ENCODE measurements at regions not wholly inside any gene's neighbourhood (a gene's known extent, or its start where the extent isn't known, plus 50 kb on each side); places are given as distances from the start of the nearest gene placed in this dataset.

DNA sequence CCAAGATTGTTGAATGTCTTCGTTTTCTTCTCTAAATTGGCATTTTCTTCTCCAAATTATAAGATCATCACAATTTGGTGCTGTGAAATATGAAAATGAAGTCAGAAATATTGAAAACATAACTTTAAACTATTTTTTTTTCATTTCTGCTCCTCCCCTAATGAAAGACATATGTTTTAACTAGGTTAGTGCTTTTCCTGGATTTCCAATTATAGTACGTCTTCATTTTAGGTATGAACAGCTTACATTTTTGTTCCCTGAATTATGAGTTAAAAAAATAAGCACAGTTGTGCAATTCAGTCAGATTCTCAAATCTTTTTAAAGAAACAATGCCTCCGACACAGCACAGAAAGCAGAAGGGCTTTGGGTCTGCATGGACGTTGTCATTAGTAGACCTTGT, 83.5 kb upstream of the CFAP20DC start:
- no peak overlapping the region for H3K27ac ChIP-seq
- TF ChIP-seq, protein P1, sequence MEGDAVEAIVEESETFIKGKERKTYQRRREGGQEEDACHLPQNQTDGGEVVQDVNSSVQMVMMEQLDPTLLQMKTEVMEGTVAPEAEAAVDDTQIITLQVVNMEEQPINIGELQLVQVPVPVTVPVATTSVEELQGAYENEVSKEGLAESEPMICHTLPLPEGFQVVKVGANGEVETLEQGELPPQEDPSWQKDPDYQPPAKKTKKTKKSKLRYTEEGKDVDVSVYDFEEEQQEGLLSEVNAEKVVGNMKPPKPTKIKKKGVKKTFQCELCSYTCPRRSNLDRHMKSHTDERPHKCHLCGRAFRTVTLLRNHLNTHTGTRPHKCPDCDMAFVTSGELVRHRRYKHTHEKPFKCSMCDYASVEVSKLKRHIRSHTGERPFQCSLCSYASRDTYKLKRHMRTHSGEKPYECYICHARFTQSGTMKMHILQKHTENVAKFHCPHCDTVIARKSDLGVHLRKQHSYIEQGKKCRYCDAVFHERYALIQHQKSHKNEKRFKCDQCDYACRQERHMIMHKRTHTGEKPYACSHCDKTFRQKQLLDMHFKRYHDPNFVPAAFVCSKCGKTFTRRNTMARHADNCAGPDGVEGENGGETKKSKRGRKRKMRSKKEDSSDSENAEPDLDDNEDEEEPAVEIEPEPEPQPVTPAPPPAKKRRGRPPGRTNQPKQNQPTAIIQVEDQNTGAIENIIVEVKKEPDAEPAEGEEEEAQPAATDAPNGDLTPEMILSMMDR (IDR thresholded peaks at IDR 0.05) = no peak
- TF ChIP-seq POLR2A (IDR thresholded peaks at IDR 0.05) = no peak
- TF ChIP-seq EP300 (IDR thresholded peaks at IDR 0.05) = no peak
- no peaks in the 10 kb centered on the region for H3K36me3 ChIP-seq
- intact Hi-C loops (cut with DNase I) = no loop called here
- 17 to 28% (median 25%) methylated on average over 4 of the region's 4 CpGs for WGBS, 3 donors
- H3K4me3 ChIP-seq = no peak overlapping the region
- no peaks in the 10 kb centered on the region for H3K27me3 ChIP-seq
- DNase-seq = no peak
- H3K4me1 ChIP-seq (ENCODE audit: insufficient read depth) = no peaks in the 10 kb centered on the region
- no peaks in the 10 kb centered on the region for H3K9me3 ChIP-seq

DNA sequence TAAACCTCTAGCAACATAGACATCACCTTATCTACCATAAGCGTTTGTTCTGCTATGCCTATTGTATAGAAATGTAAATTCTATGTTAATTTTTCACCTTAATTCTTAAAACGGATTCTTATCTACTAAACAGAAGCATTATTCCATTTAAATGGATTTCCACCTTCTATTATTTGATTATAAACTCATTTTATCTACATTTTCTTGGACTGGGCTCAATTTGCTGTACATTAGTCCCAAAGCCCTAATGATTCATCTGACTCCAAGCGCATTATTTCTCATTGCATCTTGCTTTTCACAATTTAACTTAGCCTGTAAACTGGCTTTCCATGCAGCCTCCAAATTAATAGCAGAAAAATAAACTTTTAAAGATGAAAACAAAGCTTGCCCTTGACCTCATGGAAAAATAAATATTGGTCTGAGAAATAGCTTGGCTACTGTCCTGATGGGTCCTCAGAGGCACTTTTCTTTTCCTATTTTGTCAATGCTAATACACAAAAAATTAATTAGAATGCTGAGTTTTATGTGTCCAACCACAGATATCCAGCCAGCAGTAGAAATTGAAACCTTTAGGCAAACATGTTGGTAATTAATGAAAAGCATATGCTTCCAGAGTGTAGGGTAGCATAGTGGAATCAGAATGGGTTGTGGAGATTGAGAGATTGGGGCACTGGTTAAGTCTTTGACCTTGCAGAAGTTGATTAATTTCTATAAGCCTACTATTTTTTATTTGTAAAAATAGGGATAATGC, 81.4 kb upstream of the CFAP20DC start:
- Histone ChIP-seq H3K4me3 (no peak overlapping the region), H3K27ac (no peak overlapping the region), H3K36me3 (no peaks in the 10 kb centered on the region), H3K9me3 (no peaks in the 10 kb centered on the region), H3K27me3 (no peaks in the 10 kb centered on the region), H3K4me1 (ENCODE audit: insufficient read depth) (no peaks in the 10 kb centered on the region)
- intact Hi-C loops (cut with DNase I) = no loop called here
- 64 to 69% (median 68%) methylated on average over 3 of the region's 3 CpGs for WGBS, 3 donors
- TF ChIP-seq POLR2A (IDR thresholded peaks at IDR 0.05) = no peak
- TF ChIP-seq EP300 (IDR thresholded peaks at IDR 0.05) = no peak
- TF ChIP-seq, protein P1 (IDR thresholded peaks at IDR 0.05) = no peak
- no peak for DNase-seq

DNA sequence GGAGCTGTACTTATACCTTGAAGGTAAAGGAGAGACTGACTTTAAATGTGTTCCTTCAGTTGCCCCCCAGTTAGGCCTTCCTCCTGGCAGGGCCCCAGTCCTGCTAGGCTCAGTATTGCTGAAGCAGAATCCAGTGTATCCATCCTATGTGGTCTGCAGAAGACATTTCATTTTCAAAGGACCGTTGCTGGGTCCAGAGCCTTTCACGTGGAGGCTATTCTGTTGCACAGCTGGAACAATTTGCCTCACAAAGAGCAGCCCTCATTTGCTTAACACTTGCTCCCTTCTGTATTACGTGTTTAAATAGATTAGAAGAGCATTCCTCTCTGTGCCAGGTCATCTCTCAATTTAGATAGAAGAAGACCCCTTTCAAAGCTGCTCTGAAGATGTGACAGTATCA, 78.9 kb upstream of the CFAP20DC start:
- DNase-seq = no peak
- no peaks in the 10 kb centered on the region for H3K9me3 ChIP-seq
- H3K36me3 ChIP-seq = no peaks in the 10 kb centered on the region
- H3K4me3 ChIP-seq = no peak overlapping the region
- H3K4me1 ChIP-seq (ENCODE audit: insufficient read depth) = no peaks in the 10 kb centered on the region
- TF ChIP-seq, protein P1 (IDR thresholded peaks at IDR 0.05) = no peak
- TF ChIP-seq POLR2A (IDR thresholded peaks at IDR 0.05) (no peak), EP300 (IDR thresholded peaks at IDR 0.05) (no peak)
- no peaks in the 10 kb centered on the region for H3K27me3 ChIP-seq
- intact Hi-C loops (cut with DNase I) = no loop called here
- 69 to 90% (median 70%) methylated on average over 3 of the region's 3 CpGs for WGBS, 3 donors
- H3K27ac ChIP-seq = no peak overlapping the region

DNA sequence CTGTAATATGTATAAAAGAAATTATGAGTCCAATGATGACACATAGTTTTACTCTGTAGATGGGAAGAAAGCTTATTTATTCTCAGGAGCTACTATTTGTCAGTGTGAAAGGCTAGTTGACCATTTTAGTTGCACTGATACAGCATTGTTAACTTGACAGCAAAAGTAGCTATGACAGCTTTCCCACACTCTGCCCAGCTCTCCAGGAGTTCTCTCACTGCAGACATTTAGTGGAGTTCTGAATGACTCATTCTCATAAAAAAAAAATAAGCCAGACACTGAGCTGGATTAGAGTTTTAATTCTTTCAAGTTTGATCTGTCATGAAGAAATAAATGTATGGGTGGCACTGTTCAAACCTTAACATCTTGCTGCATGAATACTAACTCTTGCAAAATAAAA, 77.2 kb upstream of the CFAP20DC start:
- Histone ChIP-seq H3K9me3 (no peaks in the 10 kb centered on the region), H3K36me3 (no peaks in the 10 kb centered on the region), H3K4me3 (no peak overlapping the region), H3K27ac (no peak overlapping the region), H3K4me1 (ENCODE audit: insufficient read depth) (no peaks in the 10 kb centered on the region), H3K27me3 (no peaks in the 10 kb centered on the region)
- intact Hi-C loops (cut with DNase I) = no loop called here
- no peak for TF ChIP-seq POLR2A (IDR thresholded peaks at IDR 0.05)
- no peak for TF ChIP-seq EP300 (IDR thresholded peaks at IDR 0.05)
- TF ChIP-seq, protein P1 (IDR thresholded peaks at IDR 0.05) = no peak
- no peak for DNase-seq
